SHP77 (cell line): ENCODE measurements at regions not wholly inside any gene's neighbourhood (a gene's known extent, or its start where the extent isn't known, plus 50 kb on each side); places are given as distances from the start of the nearest gene placed in this dataset.
"Not testable (repeated sequence)": the region's sequence is repeated elsewhere in the genome, so short reads cannot be mapped to it uniquely, and the experiment has no call there.

Experiments
- DNase-seq, 2 experiments: peaks; one replicate each; lab custom pipeline; 2025; lab: John Stamatoyannopoulos, UW

GRCh38 chr3:20246662-20247061, 60.7 kb upstream of the SGO1 start:
- DNase-seq: no peak

GRCh38 chr3:20245781-20246180, 59.8 kb upstream of the SGO1 start:
- no peak for DNase-seq

GRCh38 chr3:20240154-20240883, 54.3 kb upstream of the SGO1 start:
- no peak for DNase-seq

GRCh38 chr3:20238199-20238598, 52.2 kb upstream of the SGO1 start:
- not testable (repeated sequence) for DNase-seq

GRCh38 chr3:20236603-20237002, 50.6 kb upstream of the SGO1 start:
- DNase-seq: no peak
